ENCODE measurements at regions not wholly inside any gene's neighbourhood (a gene's known extent, or its start where the extent isn't known, plus 50 kb on each side); places are given as distances from the start of the nearest gene placed in this dataset.

DNA sequence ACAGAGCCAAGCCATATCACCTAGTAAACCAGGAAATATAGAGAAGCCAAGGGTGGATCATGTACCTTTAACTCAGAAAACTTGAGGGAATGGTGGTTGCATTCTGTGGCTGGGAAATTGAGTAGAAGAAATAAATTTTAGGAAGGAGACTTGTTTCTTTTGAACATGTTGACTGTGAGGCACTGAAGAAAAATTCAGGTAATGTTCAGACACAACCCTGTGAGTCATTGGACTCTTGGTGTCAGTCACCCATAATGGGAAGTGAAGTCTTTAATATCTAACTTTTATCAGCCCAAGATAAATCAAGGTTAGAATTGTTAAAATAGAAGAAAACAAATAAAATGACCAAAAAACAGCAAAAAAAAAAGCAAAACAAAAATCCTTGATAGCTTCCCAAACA, 98.8 kb upstream of the GRIK2 start:
- no peak for TF ChIP-seq CTCF (conservative IDR thresholded peaks at IDR 0.05; ENCODE audit: low read length)
- TF ChIP-seq EZH2phosphoT487 (IDR thresholded peaks at IDR 0.05; ENCODE audit: borderline replicate concordance): no peak

Data from Loucy (cell line).